Osteocyte (in vitro differentiated cells): ENCODE measurements at regions not wholly inside any gene's neighbourhood (a gene's known extent, or its start where the extent isn't known, plus 50 kb on each side); places are given as distances from the start of the nearest gene placed in this dataset.

ENCODE experiments used
- DNase-seq: peaks from one replicate; pipeline ENCODE4 v3.0.0; 2021; ENCODE audit warnings: mixed read lengths; ENCODE audit not compliant: unreplicated experiment; ENCODE audit errors: extremely low spot score
- H3K27ac Mint-ChIP-seq: one replicate; pipeline ENCODE4 v1.8.0; 2021; ENCODE audit warnings: mild to moderate bottlenecking, mixed read lengths; ENCODE audit not compliant: unreplicated experiment
- H3K27me3 Mint-ChIP-seq: one replicate; pipeline ENCODE4 v1.8.0; 2021; ENCODE audit warnings: mixed read lengths; ENCODE audit not compliant: unreplicated experiment
- H3K36me3 Mint-ChIP-seq: one replicate; pipeline ENCODE4 v1.8.0; 2021; ENCODE audit warnings: mixed read lengths; ENCODE audit not compliant: unreplicated experiment
- H3K4me1 Mint-ChIP-seq: one replicate; pipeline ENCODE4 v1.8.0; 2021; ENCODE audit warnings: mixed read lengths; ENCODE audit not compliant: unreplicated experiment
- H3K4me3 Mint-ChIP-seq: one replicate; pipeline ENCODE4 v1.8.0; 2021; ENCODE audit warnings: mild to moderate bottlenecking, moderate library complexity, mixed read lengths; ENCODE audit not compliant: unreplicated experiment
- H3K9me3 Mint-ChIP-seq: one replicate; pipeline ENCODE4 v1.8.0; 2021; ENCODE audit warnings: mixed read lengths; ENCODE audit not compliant: unreplicated experiment
- CTCF ChIP-seq: fragments of 200-600 bp; sonication (generic); IDR thresholded peaks from 2 replicates; pipeline ENCODE4 v1.5.0; 2021; ENCODE audit warnings: antibody characterized with exemption, mild to moderate bottlenecking, moderate library complexity

- TF ChIP-seq CTCF, result no peak
- Mint-ChIP-seq H3K27ac (no peak overlapping the region), H3K36me3 (no peaks in the 10 kb centered on the region), H3K4me1 (peaks cover 5% of the 10 kb centered on the region), H3K27me3 (peaks cover 59% of the 10 kb centered on the region), H3K9me3 (no peaks in the 10 kb centered on the region), H3K4me3 (peak overlapping the region; percentile 69)
- DNase-seq, result no peak
Measured at GRCh38 chr4:41360921-41361793, 104.4 kb downstream of the UCHL1 start.

GRCh38 chr4:41361794-41362526 lies 105.2 kb downstream of the UCHL1 start:
- Mint-ChIP-seq H3K4me1 (peaks cover 5% of the 10 kb centered on the region), H3K27ac (no peak overlapping the region), H3K9me3 (no peaks in the 10 kb centered on the region), H3K36me3 (no peaks in the 10 kb centered on the region), H3K27me3 (peaks cover 63% of the 10 kb centered on the region), H3K4me3 (peak overlapping the region; percentile 69)
- TF ChIP-seq CTCF, result no peak
- DNase-seq, result no peak

- Mint-ChIP-seq H3K27me3 (peaks cover 64% of the 10 kb centered on the region), H3K9me3 (no peaks in the 10 kb centered on the region), H3K4me3 (no peak overlapping the region), H3K4me1 (peaks cover 5% of the 10 kb centered on the region), H3K27ac (no peak overlapping the region), H3K36me3 (no peaks in the 10 kb centered on the region)
- TF ChIP-seq CTCF, result no peak
- DNase-seq, result no peak
Measured at GRCh38 chr4:41362621-41363383, 106.1 kb downstream of the UCHL1 start.

GRCh38 chr4:41363384-41363981 lies 106.8 kb downstream of the UCHL1 start:
- H3K4me3 Mint-ChIP-seq, result no peak overlapping the region
- no peaks in the 10 kb centered on the region for H3K36me3 Mint-ChIP-seq
- peaks cover 63% of the 10 kb centered on the region for H3K27me3 Mint-ChIP-seq
- H3K4me1 Mint-ChIP-seq, result peaks cover 5% of the 10 kb centered on the region
- no peak overlapping the region for H3K27ac Mint-ChIP-seq
- H3K9me3 Mint-ChIP-seq, result no peaks in the 10 kb centered on the region
- no peak for TF ChIP-seq CTCF
- DNase-seq, result no peak
